UCSD-AML1 (cell line): ENCODE measurements at regions not wholly inside any gene's neighbourhood (a gene's known extent, or its start where the extent isn't known, plus 50 kb on each side); places are given as distances from the start of the nearest gene placed in this dataset.

Experiments used
- DNase-seq: peaks from one replicate; lab custom pipeline; 2025; ENCODE audit not compliant: unreplicated experiment; lab: John Stamatoyannopoulos, UW

DNA sequence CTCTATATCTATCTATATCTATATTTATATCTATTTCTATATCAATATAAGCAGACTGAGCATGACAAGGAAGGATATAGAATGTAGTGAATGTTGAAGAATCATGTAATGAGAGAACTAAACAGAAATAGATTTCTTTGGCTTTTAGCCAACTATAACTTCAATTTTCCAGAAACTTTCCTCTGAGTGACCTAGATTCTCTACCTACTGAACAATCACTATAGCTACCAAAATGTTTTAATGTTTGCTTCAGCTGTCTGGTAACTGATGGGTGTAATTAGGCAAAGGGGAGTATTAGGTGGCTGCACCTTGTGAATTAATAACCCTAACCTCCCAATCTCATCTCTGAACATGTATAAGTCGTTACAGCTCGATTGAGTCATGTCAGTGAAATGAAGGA lies 76.4 kb upstream of the ROBO1 start:
- no peak for DNase-seq

DNA sequence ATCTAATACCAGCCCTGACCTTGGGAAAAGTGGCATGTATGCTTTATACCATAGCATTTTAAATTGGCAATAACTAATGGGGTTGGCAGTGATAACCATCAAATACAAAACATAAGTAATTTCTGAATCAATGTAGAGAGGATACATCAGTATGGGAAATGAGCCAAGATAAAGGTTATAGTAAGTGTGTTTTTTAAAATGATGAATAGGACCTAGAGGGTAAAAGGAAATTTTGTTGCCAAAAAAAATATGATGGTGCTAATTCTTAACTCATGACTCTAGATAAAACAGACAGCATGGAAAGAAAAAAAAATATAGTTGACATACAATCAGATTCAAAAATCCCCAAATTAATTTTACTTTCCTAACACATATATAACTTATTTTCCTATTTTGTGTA lies 75.4 kb upstream of the ROBO1 start:
- DNase-seq = no peak

DNA sequence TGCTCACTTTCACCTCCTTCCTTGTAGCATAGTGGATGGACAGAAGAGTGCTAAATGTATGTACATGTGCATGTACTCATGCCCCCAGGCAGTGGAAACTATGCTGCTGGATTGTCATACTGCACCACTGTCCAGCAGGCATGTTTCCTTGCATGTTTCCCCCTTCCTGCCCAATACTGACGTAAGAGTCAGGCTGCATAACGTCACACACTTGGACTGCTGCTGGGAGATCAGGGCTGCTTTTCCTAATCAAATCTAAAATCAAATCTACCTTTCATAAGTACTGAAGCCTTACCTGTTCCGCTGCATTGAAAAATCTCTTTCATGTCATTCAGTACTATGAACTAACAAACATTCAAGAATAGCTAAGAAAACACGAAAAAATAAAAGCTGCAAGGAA lies 67.9 kb upstream of the ROBO1 start:
- DNase-seq = no peak

DNA sequence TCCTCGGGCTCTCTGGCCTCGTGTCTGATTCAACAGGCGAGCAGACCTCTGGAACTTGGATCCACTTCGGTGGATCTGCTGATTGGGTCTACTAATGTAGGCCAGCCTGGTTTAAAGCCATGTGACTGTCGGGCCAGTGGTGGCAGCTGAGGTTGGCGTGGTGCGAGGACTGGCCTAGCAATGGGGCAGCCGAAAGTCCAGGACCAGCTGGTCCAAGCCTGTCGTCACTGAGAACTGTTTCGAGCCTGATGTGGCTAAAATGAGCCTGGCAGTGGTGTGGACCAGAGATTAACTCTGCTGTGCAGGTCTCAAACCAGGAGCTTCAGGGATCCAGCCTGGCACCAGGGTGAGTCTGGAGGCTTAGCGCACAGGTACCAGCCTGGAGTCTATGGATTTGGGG lies 56.4 kb upstream of the ROBO1 start:
- no peak for DNase-seq

DNA sequence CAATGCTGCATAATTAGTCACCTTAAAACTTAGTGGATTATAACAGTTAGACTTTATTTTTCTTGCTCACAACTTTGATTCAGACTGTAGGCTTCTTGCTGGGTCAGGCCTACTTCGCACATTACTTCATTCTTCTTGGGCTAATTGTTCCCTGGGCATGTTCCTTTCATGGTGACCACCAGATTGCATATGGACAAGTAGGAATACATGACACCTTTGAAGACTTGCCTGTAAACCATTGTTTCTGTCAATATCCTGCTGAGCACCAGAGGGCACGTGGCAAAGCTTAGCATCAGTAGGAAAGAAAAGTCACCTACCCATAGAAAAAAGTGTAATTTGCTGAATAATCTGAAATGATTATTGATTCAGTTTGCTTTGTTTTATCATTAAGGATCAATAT lies 54.3 kb upstream of the ROBO1 start:
- no peak for DNase-seq

DNA sequence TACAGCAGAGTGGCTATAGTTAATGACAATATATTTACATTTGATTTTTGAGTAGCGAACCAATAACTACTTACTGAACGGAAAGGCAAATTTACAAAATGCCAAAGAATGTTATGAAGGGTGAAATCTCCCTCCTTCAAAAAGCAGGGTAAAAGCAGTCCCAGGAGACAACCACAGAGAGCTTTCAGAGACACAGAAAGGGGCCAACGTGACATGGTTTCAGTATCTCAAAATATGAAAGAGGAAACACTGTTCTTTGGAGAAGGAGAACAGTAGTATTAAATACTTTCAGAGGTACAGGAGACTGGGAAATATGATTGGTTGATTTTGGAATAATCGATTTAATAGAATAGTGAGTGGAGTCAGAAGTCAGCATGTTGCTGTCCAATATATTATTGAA lies 52.3 kb upstream of the ROBO1 start:
- no peak for DNase-seq

DNA sequence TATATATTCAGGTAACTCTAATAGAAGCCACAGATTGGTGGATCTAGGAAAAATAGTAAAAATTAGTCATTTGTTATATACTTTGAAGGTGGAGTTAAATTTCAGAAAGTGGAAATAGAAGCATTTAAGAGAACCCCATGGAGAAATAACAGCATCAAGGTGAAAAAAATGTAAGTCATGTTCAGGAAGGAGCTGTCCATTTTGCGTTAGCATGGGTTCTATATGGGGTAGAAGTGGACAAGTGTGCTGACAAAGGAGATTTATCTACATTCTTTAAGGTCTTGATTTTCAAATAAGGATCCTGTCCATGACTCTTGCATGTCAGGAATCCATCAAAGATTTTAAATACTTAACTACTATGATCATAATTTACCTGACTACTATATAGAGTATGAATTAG lies 50.2 kb upstream of the ROBO1 start:
- DNase-seq = no peak
